ENCODE measurements at regions not wholly inside any gene's neighbourhood (a gene's known extent, or its start where the extent isn't known, plus 50 kb on each side); places are given as distances from the start of the nearest gene placed in this dataset.

- TF ChIP-seq TAF1 (IDR thresholded peaks at IDR 0.05; ENCODE audit: low read depth) (no peak), CTCF (IDR thresholded peaks at IDR 0.05; ENCODE audit: poor library complexity, severe bottlenecking) (no peak), RAD21 (conservative IDR thresholded peaks at IDR 0.05) (no peak)
Observed at GRCh38 chr16:62408760-62409159, 372.5 kb upstream of the CDH8 start.
